Stomach (tissue), 8 donors: ENCODE measurements at regions not wholly inside any gene's neighbourhood (a gene's known extent, or its start where the extent isn't known, plus 50 kb on each side); places are given as distances from the start of the nearest gene placed in this dataset.

Experiments used
- DNase-seq, 2 donors: peaks; one replicate each; pipeline versions ENCODE4 v3.0.0 to v3.0.0-alpha.2; 2013 to 2019
- H3K27ac ChIP-seq, 5 donors: fragments of 200-600 bp in 4 of 5; sonication (generic) in 4 of 5; one replicate each; pipeline ENCODE4 v1.5.1; 2013 to 2019; ENCODE audit warnings: mild to moderate bottlenecking in 1 of 5, moderate library complexity in 1 of 5
- H3K27me3 ChIP-seq, 3 donors: fragments of 200-600 bp; sonication (generic); one replicate each; pipeline ENCODE4 v1.5.1; 2017 to 2019; ENCODE audit warnings: mixed run types in 1 of 3
- H3K36me3 ChIP-seq, 4 donors: fragments of 200-600 bp; sonication (generic); 1 replicate in 3 of 4; 2 replicates in 1 of 4; pipeline ENCODE4 v1.5.1; 2016 to 2019
- H3K4me1 ChIP-seq, 4 donors: fragments of 200-600 bp; sonication (generic); one replicate each; pipeline ENCODE4 v1.5.1; 2016 to 2019
- H3K4me3 ChIP-seq, 4 donors: fragments of 200-600 bp; sonication (generic) in 3 of 4; one replicate each; pipeline ENCODE4 v1.5.1; 2016 to 2019; ENCODE audit warnings: mild to moderate bottlenecking in 1 of 4
- H3K9me3 ChIP-seq, 4 donors: fragments of 200-600 bp; sonication (generic); one replicate each; pipeline ENCODE4 v1.5.1; 2016 to 2019
- EP300 ChIP-seq: sonication (generic); formaldehyde crosslinking; IDR thresholded peaks from one replicate; pipeline ENCODE4 v1.6.1; 2017; ENCODE audit warnings: antibody characterized with exemption
- POLR2A ChIP-seq, 4 donors: fragments of 450-650 bp; IDR thresholded peaks; one replicate each; pipeline ENCODE4 v1.6.1; 2016; ENCODE audit warnings: antibody characterized with exemption in 4 of 4, control low read depth in 2 of 4, mild to moderate bottlenecking in 1 of 4, moderate library complexity in 1 of 4
- POLR2AphosphoS5 ChIP-seq, 3 donors: sonication (generic); formaldehyde crosslinking; IDR thresholded peaks; one replicate each; pipeline ENCODE4 v1.6.1; 2016; ENCODE audit warnings: antibody characterized with exemption in 3 of 3
- WGBS, 5 donors: extraction: QIAGEN DNeasy Blood & Tissue Kit in 3 of 5; methylation state at CpG; one replicate each; pipeline versions ENCODE4 v1.1.5 to v1.1.7; 2013 to 2018; 5-methylcytosine and 5-hydroxymethylcytosine counted together
- intact Hi-C: fragments of 100-400 bp; cut with DNase I; formaldehyde crosslinking; loops from one replicate; pipeline ENCODE4 v1.15.1; 2023; ENCODE audit warnings: low total_unique reads
- TF ChIP-seq, protein P1 (sequence below), 7 experiments: fragments of 450-650 bp in 4 of 7; fragments of 200-600 bp in 3 of 7; sonication (generic) in 3 of 7; IDR thresholded peaks; one replicate each; pipeline ENCODE4 v1.5.1; 2016 to 2019; ENCODE audit warnings: antibody characterized with exemption in 7 of 7, control low read depth in 2 of 7, mild to moderate bottlenecking in 1 of 7
- donor health status: healthy with polysubstance abuse.
- donor health status: Bipolar disorder and iron deficiency.
- donor health status: healthy.

DNA sequence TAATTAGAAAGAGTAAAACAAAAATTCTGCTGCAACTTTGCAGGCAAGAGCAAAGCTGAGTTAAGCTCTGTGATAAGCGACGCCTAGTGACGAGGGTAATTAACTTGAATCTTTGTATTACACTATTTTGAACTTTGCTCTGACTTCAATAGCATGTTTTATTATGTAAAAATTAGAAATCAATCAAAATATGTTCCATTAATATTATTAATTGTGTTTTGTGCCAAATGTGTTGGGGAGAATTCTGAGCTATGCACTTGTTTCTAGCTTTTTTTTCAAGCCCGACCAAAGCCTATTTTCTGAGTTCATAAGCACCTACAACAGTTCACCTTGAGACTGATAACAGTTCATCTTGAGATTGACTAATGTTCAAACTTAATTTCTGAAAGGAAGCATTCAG, 90.1 kb upstream of the PDE3A start:
- no peak overlapping the region for H3K27ac ChIP-seq
- no peak for TF ChIP-seq POLR2A (IDR thresholded peaks at IDR 0.05)
- no peak for TF ChIP-seq EP300
- TF ChIP-seq, protein P1, sequence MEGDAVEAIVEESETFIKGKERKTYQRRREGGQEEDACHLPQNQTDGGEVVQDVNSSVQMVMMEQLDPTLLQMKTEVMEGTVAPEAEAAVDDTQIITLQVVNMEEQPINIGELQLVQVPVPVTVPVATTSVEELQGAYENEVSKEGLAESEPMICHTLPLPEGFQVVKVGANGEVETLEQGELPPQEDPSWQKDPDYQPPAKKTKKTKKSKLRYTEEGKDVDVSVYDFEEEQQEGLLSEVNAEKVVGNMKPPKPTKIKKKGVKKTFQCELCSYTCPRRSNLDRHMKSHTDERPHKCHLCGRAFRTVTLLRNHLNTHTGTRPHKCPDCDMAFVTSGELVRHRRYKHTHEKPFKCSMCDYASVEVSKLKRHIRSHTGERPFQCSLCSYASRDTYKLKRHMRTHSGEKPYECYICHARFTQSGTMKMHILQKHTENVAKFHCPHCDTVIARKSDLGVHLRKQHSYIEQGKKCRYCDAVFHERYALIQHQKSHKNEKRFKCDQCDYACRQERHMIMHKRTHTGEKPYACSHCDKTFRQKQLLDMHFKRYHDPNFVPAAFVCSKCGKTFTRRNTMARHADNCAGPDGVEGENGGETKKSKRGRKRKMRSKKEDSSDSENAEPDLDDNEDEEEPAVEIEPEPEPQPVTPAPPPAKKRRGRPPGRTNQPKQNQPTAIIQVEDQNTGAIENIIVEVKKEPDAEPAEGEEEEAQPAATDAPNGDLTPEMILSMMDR (IDR thresholded peaks at IDR 0.05): no peak
- no peak for TF ChIP-seq POLR2AphosphoS5 (IDR thresholded peaks at IDR 0.05)
- WGBS, 5 donors: 67 to 84% (median 75%) methylated on average over 4 of the region's 4 CpGs
- no peak overlapping the region for H3K4me3 ChIP-seq
- intact Hi-C loops: no loop called here
- DNase-seq: no peak
- H3K27me3 ChIP-seq: no peaks in the 10 kb centered on the region
- H3K36me3 ChIP-seq: no peaks in the 10 kb centered on the region
- no peaks in the 10 kb centered on the region for H3K9me3 ChIP-seq
- H3K4me1 ChIP-seq: peaks cover 0 to 6% (median 0%) of the 10 kb centered on the region in 4 donors

DNA sequence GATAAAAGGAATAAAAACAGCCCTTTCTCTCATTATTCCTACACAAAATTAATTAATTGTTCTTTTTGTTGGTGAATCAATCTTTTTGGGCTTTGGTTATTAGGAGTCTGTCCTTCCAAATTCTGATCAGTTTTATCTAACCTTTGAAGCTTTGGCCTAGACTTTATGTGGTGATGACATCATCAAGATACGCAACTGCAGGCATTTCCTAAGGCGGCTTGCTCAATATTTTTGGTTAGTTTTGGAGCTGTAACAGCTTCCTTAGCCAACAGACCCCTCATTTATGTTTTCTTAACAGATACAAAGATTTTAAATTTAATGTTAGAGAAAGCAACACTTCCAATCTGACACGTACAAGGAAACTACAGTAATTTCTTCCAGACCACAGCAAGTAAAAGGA, 87.8 kb upstream of the PDE3A start:
- no peak for DNase-seq
- no peaks in the 10 kb centered on the region for H3K9me3 ChIP-seq
- no peak overlapping the region for H3K27ac ChIP-seq
- no peaks in the 10 kb centered on the region for H3K27me3 ChIP-seq
- intact Hi-C loops: no loop called here
- H3K36me3 ChIP-seq: no peaks in the 10 kb centered on the region
- 53 to 92% (median 80%) methylated on average over 3 of the region's 3 CpGs for WGBS, 5 donors
- no peak for TF ChIP-seq EP300
- TF ChIP-seq, protein P1 (IDR thresholded peaks at IDR 0.05): no peak
- TF ChIP-seq POLR2AphosphoS5 (IDR thresholded peaks at IDR 0.05): no peak
- no peak for TF ChIP-seq POLR2A (IDR thresholded peaks at IDR 0.05)
- no peak overlapping the region for H3K4me3 ChIP-seq
- no peaks in the 10 kb centered on the region for H3K4me1 ChIP-seq

DNA sequence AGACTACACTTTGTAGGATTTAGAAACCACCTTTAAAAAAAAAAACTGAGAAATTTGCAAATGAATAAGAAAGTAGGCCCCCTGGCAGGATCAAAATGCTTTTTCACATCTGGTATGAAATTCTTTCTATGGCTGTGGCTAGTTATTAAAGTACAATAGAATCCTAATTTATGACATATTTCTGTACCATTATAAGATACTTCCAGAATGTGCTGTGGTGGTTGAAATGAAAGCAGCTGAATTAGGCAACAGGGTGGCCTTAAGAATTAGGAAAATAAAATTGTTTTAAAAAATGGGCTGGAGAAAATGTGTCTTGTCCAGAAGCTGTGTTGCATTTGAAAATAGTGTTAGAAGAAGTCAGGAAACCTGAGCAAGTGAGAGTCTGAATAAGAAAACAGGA, 85.9 kb upstream of the PDE3A start:
- TF ChIP-seq, protein P1 (IDR thresholded peaks at IDR 0.05): no peak
- TF ChIP-seq EP300: no peak
- no peaks in the 10 kb centered on the region for H3K27me3 ChIP-seq

DNA sequence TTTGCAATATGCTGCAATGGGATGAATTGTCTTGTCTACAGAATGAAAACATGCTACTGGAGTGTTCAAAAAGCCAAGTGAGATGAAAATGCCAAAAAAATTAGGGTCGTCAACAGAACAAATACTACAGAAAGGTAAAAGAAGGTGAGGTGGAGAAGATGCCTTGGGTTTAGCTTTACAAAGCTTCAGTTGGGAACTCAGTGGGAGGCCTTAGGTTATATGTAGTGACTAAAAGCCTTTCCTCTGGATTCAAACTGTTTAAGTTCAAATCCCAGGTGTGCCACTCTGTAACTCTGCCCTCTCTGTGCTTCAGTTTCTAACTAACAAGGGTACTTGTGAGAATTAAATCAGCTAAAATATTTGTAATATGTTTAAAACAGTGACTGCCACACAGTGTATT, 84.9 kb upstream of the PDE3A start:
- intact Hi-C loops: no loop called here
- Histone ChIP-seq H3K36me3 (no peaks in the 10 kb centered on the region), H3K27me3 (no peaks in the 10 kb centered on the region), H3K9me3 (peaks cover 0 to 13% (median 0%) of the 10 kb centered on the region in 4 donors), H3K4me3 (no peak overlapping the region), H3K27ac (no peak overlapping the region), H3K4me1 (no peaks in the 10 kb centered on the region)
- no peak for TF ChIP-seq POLR2A (IDR thresholded peaks at IDR 0.05)
- no peak for TF ChIP-seq EP300
- TF ChIP-seq, protein P1 (IDR thresholded peaks at IDR 0.05): no peak
- no peak for TF ChIP-seq POLR2AphosphoS5 (IDR thresholded peaks at IDR 0.05)
- DNase-seq: no peak
- WGBS, 5 donors: 67 to 86% (median 83%) methylated on average over 1 of the region's 1 CpG

More for the DNA sequence above, 85.9 kb upstream of the PDE3A start:
- intact Hi-C loops: no loop called here
- Histone ChIP-seq H3K9me3 (peaks cover 0 to 13% (median 0%) of the 10 kb centered on the region in 4 donors), H3K36me3 (no peaks in the 10 kb centered on the region), H3K4me1 (no peaks in the 10 kb centered on the region), H3K27ac (no peak overlapping the region), H3K4me3 (no peak overlapping the region)
- no peak for DNase-seq
